D721Med (cell line): ENCODE measurements at regions not wholly inside any gene's neighbourhood (a gene's known extent, or its start where the extent isn't known, plus 50 kb on each side); places are given as distances from the start of the nearest gene placed in this dataset.
"Not testable (repeated sequence)": the region's sequence is repeated elsewhere in the genome, so short reads cannot be mapped to it uniquely, and the experiment has no call there.

Experiments
- DNase-seq: peaks from one replicate; pipeline ENCODE4 v3.0.0; 2011; ENCODE audit warnings: low spot score; ENCODE audit not compliant: insufficient read length
- FAIRE-seq: peaks from 2 replicates; lab custom pipeline; 2011; peaks lifted over from hg19 to GRCh38; lab: Jason Lieb, UNC
- CTCF ChIP-seq: IDR thresholded peaks from 2 replicates; pipeline ENCODE4 v1.5.1; 2012; ENCODE audit warnings: mild to moderate bottlenecking, control low read depth; ENCODE audit not compliant: insufficient read depth; ENCODE audit errors: missing control alignments

- not testable (repeated sequence) for DNase-seq, FAIRE-seq
These were observed 110.6 kb downstream of the RPIA start for GRCh38 chr2:88802026-88802425.

GRCh38 chr2:88807237-88807962 lies 115.9 kb downstream of the RPIA start:
- FAIRE-seq, result no peak
- DNase-seq, result no peak
- no peak for TF ChIP-seq CTCF

GRCh38 chr2:88808083-88808482 lies 116.6 kb downstream of the RPIA start:
- no peak for TF ChIP-seq CTCF

GRCh38 chr2:88808652-88809051 lies 117.2 kb downstream of the RPIA start:
- DNase-seq (no peak), FAIRE-seq (no peak)
- TF ChIP-seq CTCF, result no peak

More at GRCh38 chr2:88808083-88808482, 116.6 kb downstream of the RPIA start:
- DNase-seq (no peak), FAIRE-seq (no peak)

DNA sequence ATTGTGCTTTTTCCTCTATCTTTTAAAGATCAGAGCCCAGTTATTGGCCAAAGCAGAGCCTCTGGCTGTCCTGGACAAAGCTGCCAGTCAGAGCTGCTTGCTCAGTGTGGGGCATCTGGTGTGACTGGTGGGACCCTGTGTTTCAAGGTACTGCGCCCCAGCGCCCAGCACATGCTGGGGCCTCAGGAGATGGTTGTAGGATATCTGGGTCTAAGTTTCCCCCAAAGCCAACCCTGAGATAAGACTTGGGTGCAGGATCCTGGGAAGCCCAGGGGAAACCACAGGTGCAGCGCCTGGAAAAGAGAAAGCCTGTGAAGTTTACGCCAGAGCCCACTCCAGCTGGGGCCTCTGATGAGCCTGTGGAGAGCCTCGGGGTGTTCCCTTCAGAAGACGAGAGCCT lies 117.7 kb downstream of the RPIA start:
- TF ChIP-seq CTCF, result no peak
- DNase-seq, result no peak
- FAIRE-seq, result no peak

DNA sequence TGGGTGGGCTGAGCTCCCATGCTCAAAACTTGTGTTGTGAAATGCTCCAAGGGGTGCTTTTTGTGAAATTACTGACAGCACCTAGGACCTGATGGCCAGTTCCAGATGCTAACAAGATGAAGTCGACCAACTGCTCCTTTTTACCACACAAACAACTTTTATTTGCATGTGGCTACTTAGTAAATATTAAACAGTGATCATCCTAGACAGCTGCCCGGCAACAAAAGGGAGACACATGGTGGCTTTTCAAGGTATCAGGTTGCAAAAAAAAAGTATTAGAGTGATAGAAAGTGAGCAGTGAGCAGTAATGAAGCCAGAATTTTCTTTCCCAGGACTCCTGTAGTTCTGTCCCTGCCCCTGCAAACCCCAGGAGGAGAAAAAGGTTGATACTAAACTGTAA lies 118.5 kb downstream of the RPIA start:
- no peak for FAIRE-seq
- no peak for DNase-seq
- no peak for TF ChIP-seq CTCF

DNA sequence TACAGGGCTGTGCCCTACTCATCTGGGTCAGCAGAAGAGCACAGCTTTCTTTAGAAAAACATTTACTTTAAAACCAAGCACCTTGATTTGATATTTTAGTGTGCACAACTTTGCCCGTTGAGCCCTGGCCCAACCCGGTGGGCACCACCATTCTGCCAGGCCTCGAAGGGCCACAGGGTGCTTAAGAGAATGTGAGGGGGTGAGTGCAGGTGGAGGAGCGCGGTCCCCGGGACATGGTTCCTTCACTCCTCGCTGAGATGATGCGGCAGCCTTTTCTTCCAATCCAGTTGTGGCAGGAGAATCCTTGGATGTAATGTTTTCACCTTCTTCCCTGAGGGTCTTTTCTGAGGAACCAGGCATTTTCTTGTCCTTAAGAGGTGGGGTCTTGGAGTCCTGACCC lies 119.0 kb downstream of the RPIA start:
- no peak for TF ChIP-seq CTCF
- FAIRE-seq (no peak), DNase-seq (no peak)

DNA sequence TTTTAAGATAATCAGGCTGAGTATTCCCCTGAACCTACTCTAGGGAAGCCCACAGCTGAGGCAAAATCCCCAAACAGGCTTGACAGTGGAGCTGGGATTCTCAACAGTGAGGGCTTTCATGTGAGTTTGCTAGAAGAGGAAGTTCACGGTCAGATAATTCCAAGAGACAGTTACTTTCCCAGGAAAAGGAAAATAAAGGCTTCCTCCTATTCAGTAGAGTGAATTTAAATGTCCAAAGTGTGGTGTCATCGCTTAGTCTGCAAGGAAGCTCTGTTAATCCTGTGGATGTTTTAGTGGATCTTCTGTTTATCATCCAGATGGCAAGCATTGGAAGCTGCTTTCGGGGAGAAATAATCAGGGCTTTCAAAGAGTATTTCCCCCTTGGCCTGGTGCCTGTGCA lies 119.8 kb downstream of the RPIA start:
- no peak for DNase-seq
- no peak for FAIRE-seq
- no peak for TF ChIP-seq CTCF
